GM23338 (cell line): ENCODE measurements at regions not wholly inside any gene's neighbourhood (a gene's known extent, or its start where the extent isn't known, plus 50 kb on each side); places are given as distances from the start of the nearest gene placed in this dataset.

ENCODE experiments used
- ETS1 ChIP-seq: IDR thresholded peaks from 2 replicates; pipeline ENCODE4 v1.6.1; 2016; ENCODE audit warnings: antibody characterized with exemption
- EZH2phosphoT487 ChIP-seq: fragments of 200-600 bp; sonication (generic); IDR thresholded peaks from one replicate; pipeline ENCODE4 v1.8.1; 2018; ENCODE audit warnings: antibody characterized with exemption; ENCODE audit not compliant: unreplicated experiment
- NANOG ChIP-seq: IDR thresholded peaks from 2 replicates; pipeline ENCODE4 v1.6.1; 2016; ENCODE audit warnings: antibody characterized with exemption, borderline replicate concordance
- STAT1 ChIP-seq: IDR thresholded peaks from one replicate; pipeline ENCODE4 v1.6.1; 2016; ENCODE audit warnings: antibody characterized with exemption; ENCODE audit not compliant: unreplicated experiment
- ZNF114 ChIP-seq: fragments of 250-450 bp; sonication (Bioruptor Pico); IDR thresholded peaks from 2 replicates; pipeline ENCODE4 v1.5.0; 2020; ENCODE audit warnings: mild to moderate bottlenecking, moderate library complexity
- ZNF462 ChIP-seq: fragments of 250-450 bp; sonication (Bioruptor Pico); IDR thresholded peaks from 2 replicates; pipeline ENCODE4 v1.5.0; 2020; ENCODE audit warnings: mild to moderate bottlenecking, moderate library complexity
- TF ChIP-seq, protein P1 (sequence below), 2 experiments: fragments of 200-600 bp in 1 of 2; sonication (generic) in 1 of 2; conservative IDR thresholded peaks; 2 replicates each; pipeline versions ENCODE4 v1.5.1 to v1.6.1; 2016 to 2017; ENCODE audit warnings: antibody characterized with exemption in 2 of 2, low read depth in 2 of 2, mild to moderate bottlenecking in 2 of 2, moderate library complexity in 1 of 2

- TF ChIP-seq ZNF462 (CRISPR knock-in tag) = no peak
- TF ChIP-seq STAT1 = no peak
- no peak for TF ChIP-seq ZNF114 (CRISPR knock-in tag)
- no peak for TF ChIP-seq NANOG
- no peak for TF ChIP-seq EZH2phosphoT487
- TF ChIP-seq ETS1 = no peak
- TF ChIP-seq, protein P1, sequence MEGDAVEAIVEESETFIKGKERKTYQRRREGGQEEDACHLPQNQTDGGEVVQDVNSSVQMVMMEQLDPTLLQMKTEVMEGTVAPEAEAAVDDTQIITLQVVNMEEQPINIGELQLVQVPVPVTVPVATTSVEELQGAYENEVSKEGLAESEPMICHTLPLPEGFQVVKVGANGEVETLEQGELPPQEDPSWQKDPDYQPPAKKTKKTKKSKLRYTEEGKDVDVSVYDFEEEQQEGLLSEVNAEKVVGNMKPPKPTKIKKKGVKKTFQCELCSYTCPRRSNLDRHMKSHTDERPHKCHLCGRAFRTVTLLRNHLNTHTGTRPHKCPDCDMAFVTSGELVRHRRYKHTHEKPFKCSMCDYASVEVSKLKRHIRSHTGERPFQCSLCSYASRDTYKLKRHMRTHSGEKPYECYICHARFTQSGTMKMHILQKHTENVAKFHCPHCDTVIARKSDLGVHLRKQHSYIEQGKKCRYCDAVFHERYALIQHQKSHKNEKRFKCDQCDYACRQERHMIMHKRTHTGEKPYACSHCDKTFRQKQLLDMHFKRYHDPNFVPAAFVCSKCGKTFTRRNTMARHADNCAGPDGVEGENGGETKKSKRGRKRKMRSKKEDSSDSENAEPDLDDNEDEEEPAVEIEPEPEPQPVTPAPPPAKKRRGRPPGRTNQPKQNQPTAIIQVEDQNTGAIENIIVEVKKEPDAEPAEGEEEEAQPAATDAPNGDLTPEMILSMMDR (conservative IDR thresholded peaks at IDR 0.05; ENCODE audit: low read depth in 2 of 2) = no peak
These were observed 123.2 kb upstream of the ID4 start (continued) for GRCh38 chr6:19713984-19714383.
